ENCODE measurements at regions not wholly inside any gene's neighbourhood (a gene's known extent, or its start where the extent isn't known, plus 50 kb on each side); places are given as distances from the start of the nearest gene placed in this dataset.

GRCh38 chr12:65539023-65539422 is 260.5 kb downstream of the MSRB3 start:
- no peak for DNase-seq (ENCODE audit: low read depth)
- no peak overlapping the region for H3K4me3 ChIP-seq (ENCODE audit: low read depth, low read length)
- TF ChIP-seq CTCF (IDR thresholded peaks at IDR 0.05; ENCODE audit: insufficient read depth, low read length): no peak

GRCh38 chr12:65540140-65540539 is 261.7 kb downstream of the MSRB3 start:
- DNase-seq (ENCODE audit: low read depth): no peak
- H3K4me3 ChIP-seq (ENCODE audit: low read depth, low read length): no peak overlapping the region
- no peak for TF ChIP-seq CTCF (IDR thresholded peaks at IDR 0.05; ENCODE audit: insufficient read depth, low read length)

- DNase-seq (ENCODE audit: low read depth): no peak
- no peak for TF ChIP-seq CTCF (IDR thresholded peaks at IDR 0.05; ENCODE audit: insufficient read depth, low read length)
- H3K4me3 ChIP-seq (ENCODE audit: low read depth, low read length): no peak overlapping the region
Observed at GRCh38 chr12:65546528-65546927, 268.0 kb downstream of the MSRB3 start.

GRCh38 chr12:65556676-65557437 is 267.4 kb upstream of the HMGA2 start:
- peak; percentile 84 for DNase-seq (ENCODE audit: low read depth)
- TF ChIP-seq CTCF (IDR thresholded peaks at IDR 0.05; ENCODE audit: insufficient read depth, low read length): peak; percentile 95
- H3K4me3 ChIP-seq (ENCODE audit: low read depth, low read length): no peak overlapping the region

GRCh38 chr12:65557438-65558181 is 266.7 kb upstream of the HMGA2 start:
- TF ChIP-seq CTCF (IDR thresholded peaks at IDR 0.05; ENCODE audit: insufficient read depth, low read length): no peak
- H3K4me3 ChIP-seq (ENCODE audit: low read depth, low read length): no peak overlapping the region
- DNase-seq (ENCODE audit: low read depth): peak; percentile 51

GRCh38 chr12:65560286-65560685 is 264.0 kb upstream of the HMGA2 start:
- TF ChIP-seq CTCF (IDR thresholded peaks at IDR 0.05; ENCODE audit: insufficient read depth, low read length): no peak
- no peak for DNase-seq (ENCODE audit: low read depth)
- no peak overlapping the region for H3K4me3 ChIP-seq (ENCODE audit: low read depth, low read length)

Measured in fibroblast of the aortic adventitia (primary cell).